ENCODE measurements at regions not wholly inside any gene's neighbourhood (a gene's known extent, or its start where the extent isn't known, plus 50 kb on each side); places are given as distances from the start of the nearest gene placed in this dataset.

- H3K4me3 ChIP-seq (ENCODE audit: low read length): no peak overlapping the region
- DNase-seq (ENCODE audit: low read depth): no peak
- no peak for TF ChIP-seq CTCF (conservative IDR thresholded peaks at IDR 0.05; ENCODE audit: low read length)
Observed at GRCh38 chr10:81002382-81002781, 464.7 kb downstream of the SH2D4B start.

- no peak for DNase-seq (ENCODE audit: low read depth)
- no peak overlapping the region for H3K4me3 ChIP-seq (ENCODE audit: low read length)
- no peak for TF ChIP-seq CTCF (conservative IDR thresholded peaks at IDR 0.05; ENCODE audit: low read length)
Observed at GRCh38 chr10:81007872-81008271, 470.2 kb downstream of the SH2D4B start.

- no peak for TF ChIP-seq CTCF (conservative IDR thresholded peaks at IDR 0.05; ENCODE audit: low read length)
- DNase-seq (ENCODE audit: low read depth): no peak
- H3K4me3 ChIP-seq (ENCODE audit: low read length): no peak overlapping the region
Observed at GRCh38 chr10:81008726-81009125, 471.0 kb downstream of the SH2D4B start.

- DNase-seq (ENCODE audit: low read depth): no peak
- TF ChIP-seq CTCF (conservative IDR thresholded peaks at IDR 0.05; ENCODE audit: low read length): no peak
- no peak overlapping the region for H3K4me3 ChIP-seq (ENCODE audit: low read length)
Observed at GRCh38 chr10:81009296-81009695, 471.6 kb downstream of the SH2D4B start.

- no peak for DNase-seq (ENCODE audit: low read depth)
- no peak overlapping the region for H3K4me3 ChIP-seq (ENCODE audit: low read length)
- no peak for TF ChIP-seq CTCF (conservative IDR thresholded peaks at IDR 0.05; ENCODE audit: low read length)
Observed at GRCh38 chr10:81013771-81014170, 476.1 kb downstream of the SH2D4B start.

- peak; percentile 63 for TF ChIP-seq CTCF (conservative IDR thresholded peaks at IDR 0.05; ENCODE audit: low read length)
- peak; percentile 43 for DNase-seq (ENCODE audit: low read depth)
- H3K4me3 ChIP-seq (ENCODE audit: low read length): no peak overlapping the region
Observed at GRCh38 chr10:81019029-81019890, 481.6 kb downstream of the SH2D4B start.

GRCh38 chr10:81021428-81022129 lies 483.9 kb downstream of the SH2D4B start:
- DNase-seq (ENCODE audit: low read depth): no peak
- TF ChIP-seq CTCF (conservative IDR thresholded peaks at IDR 0.05; ENCODE audit: low read length): no peak
- H3K4me3 ChIP-seq (ENCODE audit: low read length): no peak overlapping the region
